Breast epithelium (tissue), 3 donors: ENCODE measurements at regions not wholly inside any gene's neighbourhood (a gene's known extent, or its start where the extent isn't known, plus 50 kb on each side); places are given as distances from the start of the nearest gene placed in this dataset.

ENCODE experiments used
- CTCF ChIP-seq, 3 donors: fragments of 450-650 bp; IDR thresholded peaks; one replicate each; pipeline ENCODE4 v1.5.1; 2016 to 2017; ENCODE audit warnings: antibody characterized with exemption in 3 of 3, mild to moderate bottlenecking in 3 of 3, moderate library complexity in 3 of 3
- POLR2A ChIP-seq: fragments of 450-650 bp; IDR thresholded peaks from one replicate; pipeline ENCODE4 v1.6.1; 2016; ENCODE audit warnings: antibody characterized with exemption, mild to moderate bottlenecking, moderate library complexity

- no peak for TF ChIP-seq CTCF (IDR thresholded peaks at IDR 0.05)
- no peak for TF ChIP-seq POLR2A
Measured at GRCh38 chr5:68749631-68750030, 344.2 kb upstream of the SLC30A5 start.
